ENCODE measurements at regions not wholly inside any gene's neighbourhood (a gene's known extent, or its start where the extent isn't known, plus 50 kb on each side); places are given as distances from the start of the nearest gene placed in this dataset.
"Not testable (repeated sequence)": the region's sequence is repeated elsewhere in the genome, so short reads cannot be mapped to it uniquely, and the experiment has no call there.

- intact Hi-C loops (cut with micrococcal nuclease) = no loop called here
- no peaks in the 10 kb centered on the region for H3K4me1 Mint-ChIP-seq (ENCODE audit: low read depth)
- no peak overlapping the region for H3K27ac Mint-ChIP-seq
- H3K9me3 Mint-ChIP-seq = peaks cover 9% of the 10 kb centered on the region
- no peaks in the 10 kb centered on the region for H3K36me3 Mint-ChIP-seq (ENCODE audit: low read depth)
- no peaks in the 10 kb centered on the region for H3K27me3 Mint-ChIP-seq (ENCODE audit: low read depth)
- DNase-seq (ENCODE audit: low spot score) = no peak
- H3K4me3 Mint-ChIP-seq (ENCODE audit: low read depth) = no peak overlapping the region
Measured at GRCh38 chr5:2833556-2833955, 82.1 kb upstream of the IRX2 start.

GRCh38 chr5:2832394-2832793, 80.9 kb upstream of the IRX2 start:
- Mint-ChIP-seq H3K36me3 (ENCODE audit: low read depth) (no peaks in the 10 kb centered on the region), H3K27me3 (ENCODE audit: low read depth) (no peaks in the 10 kb centered on the region), H3K4me3 (ENCODE audit: low read depth) (no peak overlapping the region), H3K27ac (no peak overlapping the region), H3K9me3 (no peaks in the 10 kb centered on the region), H3K4me1 (ENCODE audit: low read depth) (no peaks in the 10 kb centered on the region)
- intact Hi-C loops (cut with micrococcal nuclease) = no loop called here
- no peak for DNase-seq (ENCODE audit: low spot score)

DNA sequence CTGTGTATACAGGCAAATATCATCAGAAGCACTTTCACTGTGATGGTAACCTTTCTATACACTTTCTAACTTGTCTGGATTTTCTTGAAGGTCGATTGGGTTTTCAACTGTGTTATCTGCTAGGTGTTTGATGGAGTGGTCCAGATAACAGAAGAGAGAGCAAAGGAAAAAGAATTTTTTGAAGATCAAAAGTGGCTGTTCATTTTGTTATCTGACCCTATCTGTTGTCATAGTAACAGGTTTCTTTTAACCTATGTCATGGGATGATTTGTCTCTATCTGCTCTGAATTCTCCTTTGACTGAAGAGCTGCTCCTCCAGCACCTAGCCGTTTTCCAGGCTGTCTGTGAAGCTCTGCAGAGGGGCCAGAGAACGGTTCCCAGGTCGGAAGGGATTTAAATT, 77.8 kb upstream of the IRX2 start:
- Mint-ChIP-seq H3K36me3 (ENCODE audit: low read depth) (no peaks in the 10 kb centered on the region), H3K9me3 (peaks cover 4% of the 10 kb centered on the region), H3K27me3 (ENCODE audit: low read depth) (no peaks in the 10 kb centered on the region), H3K4me3 (ENCODE audit: low read depth) (no peak overlapping the region), H3K4me1 (ENCODE audit: low read depth) (no peaks in the 10 kb centered on the region), H3K27ac (no peak overlapping the region)
- intact Hi-C loops (cut with micrococcal nuclease) = no loop called here
- no peak for DNase-seq (ENCODE audit: low spot score)

- Mint-ChIP-seq H3K36me3 (ENCODE audit: low read depth) (no peaks in the 10 kb centered on the region), H3K4me1 (ENCODE audit: low read depth) (no peaks in the 10 kb centered on the region), H3K27me3 (ENCODE audit: low read depth) (no peaks in the 10 kb centered on the region), H3K4me3 (ENCODE audit: low read depth) (no peak overlapping the region), H3K9me3 (peaks cover 4% of the 10 kb centered on the region), H3K27ac (no peak overlapping the region)
- intact Hi-C loops (cut with micrococcal nuclease) = no loop called here
- DNase-seq (ENCODE audit: low spot score) = no peak
Measured at GRCh38 chr5:2818936-2819335, 67.5 kb upstream of the IRX2 start.

GRCh38 chr5:2817031-2817603, 65.6 kb upstream of the IRX2 start:
- H3K4me1 Mint-ChIP-seq (ENCODE audit: low read depth) = no peaks in the 10 kb centered on the region
- H3K9me3 Mint-ChIP-seq = peaks cover 4% of the 10 kb centered on the region

DNA sequence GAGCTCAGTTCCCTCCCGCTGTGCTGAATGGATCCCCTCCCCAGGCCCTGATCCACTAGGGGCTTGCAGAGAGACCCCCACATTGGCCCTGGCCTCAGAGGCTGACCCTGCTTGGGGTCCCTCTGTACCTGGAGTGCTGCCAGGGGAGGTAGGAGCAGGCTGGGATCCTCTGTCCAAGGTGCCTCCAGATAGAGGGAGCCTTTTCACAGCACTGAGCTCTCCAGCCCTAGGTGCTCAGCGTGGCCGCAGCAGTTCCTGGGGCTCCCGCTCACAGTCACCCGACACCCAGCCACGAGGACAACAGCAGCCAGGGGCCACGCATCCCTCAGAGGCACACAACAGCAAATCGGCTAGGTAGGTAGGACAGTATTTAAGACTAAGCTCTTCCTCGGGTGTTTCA, 62.2 kb upstream of the IRX2 start:
- no peaks in the 10 kb centered on the region for H3K36me3 Mint-ChIP-seq (ENCODE audit: low read depth)
- H3K27me3 Mint-ChIP-seq (ENCODE audit: low read depth) = no peaks in the 10 kb centered on the region
- H3K9me3 Mint-ChIP-seq = no peaks in the 10 kb centered on the region
- no peak overlapping the region for H3K4me3 Mint-ChIP-seq (ENCODE audit: low read depth)
- DNase-seq (ENCODE audit: low spot score) = no peak
- intact Hi-C loops (cut with micrococcal nuclease) = no loop called here
- no peak overlapping the region for H3K27ac Mint-ChIP-seq
- no peaks in the 10 kb centered on the region for H3K4me1 Mint-ChIP-seq (ENCODE audit: low read depth)

More at GRCh38 chr5:2817031-2817603, 65.6 kb upstream of the IRX2 start:
- no peak overlapping the region for H3K27ac Mint-ChIP-seq
- H3K4me3 Mint-ChIP-seq (ENCODE audit: low read depth) = no peak overlapping the region
- no peaks in the 10 kb centered on the region for H3K27me3 Mint-ChIP-seq (ENCODE audit: low read depth)
- H3K36me3 Mint-ChIP-seq (ENCODE audit: low read depth) = no peaks in the 10 kb centered on the region
- intact Hi-C loops (cut with micrococcal nuclease) = no loop called here
- DNase-seq (ENCODE audit: low spot score) = no peak

DNA sequence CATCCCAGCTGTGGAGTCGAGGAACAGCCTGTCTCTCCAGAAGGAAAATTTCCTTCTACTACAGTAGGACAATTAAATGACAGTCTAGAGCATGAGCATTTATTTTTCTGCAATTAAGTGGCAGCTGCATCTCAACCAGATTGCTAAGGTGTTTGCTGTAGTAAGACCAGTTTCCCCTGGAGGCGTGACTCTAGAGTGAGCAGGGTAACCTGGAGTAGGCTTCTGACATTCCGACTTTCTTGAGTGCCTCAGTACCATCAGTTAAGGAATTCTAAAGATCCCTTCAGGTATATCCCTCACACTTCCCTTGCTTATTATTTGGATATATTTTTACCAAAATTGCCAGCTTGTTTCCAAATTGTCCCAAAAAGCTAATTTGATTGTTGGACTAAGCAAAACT, 59.2 kb upstream of the IRX2 start:
- Mint-ChIP-seq H3K36me3 (ENCODE audit: low read depth) (no peaks in the 10 kb centered on the region), H3K4me3 (ENCODE audit: low read depth) (no peak overlapping the region), H3K4me1 (ENCODE audit: low read depth) (no peaks in the 10 kb centered on the region), H3K27ac (no peak overlapping the region), H3K9me3 (peaks cover 9% of the 10 kb centered on the region), H3K27me3 (ENCODE audit: low read depth) (no peaks in the 10 kb centered on the region)
- DNase-seq (ENCODE audit: low spot score) = no peak
- intact Hi-C loops (cut with micrococcal nuclease) = no loop called here

- DNase-seq (ENCODE audit: low spot score); H3K4me1 Mint-ChIP-seq (ENCODE audit: low read depth); H3K27me3 Mint-ChIP-seq (ENCODE audit: low read depth); H3K4me3 Mint-ChIP-seq (ENCODE audit: low read depth); intact Hi-C loops (cut with micrococcal nuclease); H3K27ac Mint-ChIP-seq; H3K9me3 Mint-ChIP-seq; H3K36me3 Mint-ChIP-seq (ENCODE audit: low read depth): not testable (repeated sequence)
Measured at GRCh38 chr5:2807244-2807643, 55.8 kb upstream of the IRX2 start.

DNA sequence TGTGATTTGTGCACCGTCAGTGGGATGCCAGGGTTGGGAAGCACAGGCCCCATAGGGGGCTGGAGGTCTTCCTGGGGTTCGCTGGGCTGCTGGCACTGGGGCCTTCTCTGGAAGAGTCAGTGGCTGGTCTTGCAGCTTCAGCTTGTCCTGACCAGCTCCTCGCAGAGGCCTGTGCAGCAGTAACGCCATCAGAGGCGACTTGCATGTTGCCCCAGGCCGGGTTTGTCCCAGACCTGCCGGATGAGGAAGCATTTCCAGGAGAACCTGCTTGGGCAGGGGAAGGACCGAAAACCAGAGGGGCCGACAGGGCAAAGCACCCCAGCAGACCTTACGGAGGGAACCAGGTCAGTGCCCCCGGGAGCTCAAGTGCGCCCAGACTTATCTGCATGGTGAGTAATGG, 54.7 kb upstream of the IRX2 start:
- H3K4me1 Mint-ChIP-seq (ENCODE audit: low read depth) = no peaks in the 10 kb centered on the region
- intact Hi-C loops (cut with micrococcal nuclease) = no loop called here
- H3K4me3 Mint-ChIP-seq (ENCODE audit: low read depth) = no peak overlapping the region
- H3K27ac Mint-ChIP-seq = no peak overlapping the region
- H3K27me3 Mint-ChIP-seq (ENCODE audit: low read depth) = no peaks in the 10 kb centered on the region
- peaks cover 9% of the 10 kb centered on the region for H3K9me3 Mint-ChIP-seq
- no peak for DNase-seq (ENCODE audit: low spot score)
- no peaks in the 10 kb centered on the region for H3K36me3 Mint-ChIP-seq (ENCODE audit: low read depth)

DNA sequence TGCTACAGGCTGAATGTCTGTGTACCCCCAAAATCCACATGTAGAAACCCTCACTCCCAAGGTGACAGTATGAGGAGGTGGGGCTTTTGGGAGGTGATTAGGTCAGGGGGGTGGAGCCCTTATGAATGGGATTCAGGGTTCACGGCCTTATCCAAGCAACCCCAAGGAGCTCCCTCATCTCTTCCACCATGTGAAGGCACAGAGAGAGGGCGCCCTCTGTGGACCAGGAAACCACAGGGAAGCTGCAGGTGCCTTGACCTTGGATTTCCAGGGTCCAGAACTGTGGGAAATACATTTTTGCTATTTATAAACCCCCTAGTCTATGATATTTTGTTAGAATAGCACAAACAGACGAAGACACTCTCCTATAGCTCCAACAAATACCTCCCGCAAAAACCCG, 53.6 kb upstream of the IRX2 start:
- H3K36me3 Mint-ChIP-seq (ENCODE audit: low read depth) = no peaks in the 10 kb centered on the region
- no peak overlapping the region for H3K27ac Mint-ChIP-seq
- H3K4me3 Mint-ChIP-seq (ENCODE audit: low read depth) = no peak overlapping the region
- no peaks in the 10 kb centered on the region for H3K27me3 Mint-ChIP-seq (ENCODE audit: low read depth)
- no peaks in the 10 kb centered on the region for H3K4me1 Mint-ChIP-seq (ENCODE audit: low read depth)
- DNase-seq (ENCODE audit: low spot score) = no peak
- intact Hi-C loops (cut with micrococcal nuclease) = no loop called here
- peaks cover 9% of the 10 kb centered on the region for H3K9me3 Mint-ChIP-seq

- Mint-ChIP-seq H3K4me1 (ENCODE audit: low read depth) (no peaks in the 10 kb centered on the region), H3K4me3 (ENCODE audit: low read depth) (no peak overlapping the region), H3K27me3 (ENCODE audit: low read depth) (no peaks in the 10 kb centered on the region), H3K9me3 (peaks cover 9% of the 10 kb centered on the region), H3K36me3 (ENCODE audit: low read depth) (no peaks in the 10 kb centered on the region), H3K27ac (no peak overlapping the region)
- DNase-seq (ENCODE audit: low spot score) = no peak
- intact Hi-C loops (cut with micrococcal nuclease) = no loop called here
Measured at GRCh38 chr5:2803751-2804150, 52.3 kb upstream of the IRX2 start.

DNA sequence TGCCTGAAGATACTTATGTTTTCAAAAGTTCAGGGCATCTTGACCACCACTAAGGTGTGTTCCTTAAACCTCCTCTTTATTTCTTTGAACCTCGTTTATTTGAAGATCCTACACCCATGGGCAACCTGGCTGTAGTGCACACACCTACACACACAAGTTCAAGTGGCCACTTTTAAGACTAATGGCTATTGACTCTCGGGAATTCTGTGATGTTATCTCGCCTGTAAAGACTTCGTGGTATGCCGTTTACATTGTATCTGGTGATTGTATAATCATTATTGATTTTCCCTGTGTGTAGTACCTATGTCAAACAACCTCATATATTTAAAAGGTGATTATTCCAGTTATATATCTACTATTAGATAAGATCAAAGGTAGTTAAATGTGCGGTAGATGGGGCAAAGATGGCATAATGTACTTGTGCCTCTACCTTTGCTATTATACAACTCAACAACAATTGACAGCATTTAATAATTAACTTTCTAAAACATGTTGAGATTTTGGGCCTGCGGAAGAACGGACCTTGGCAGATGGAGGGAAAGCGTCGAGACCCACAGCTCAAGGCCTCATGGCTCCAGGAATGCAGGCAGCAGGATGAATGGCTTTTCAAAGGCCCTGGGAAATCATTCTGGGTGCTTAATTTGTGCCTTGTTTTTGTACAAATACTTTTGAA, 51.4 kb upstream of the IRX2 start:
- Mint-ChIP-seq H3K9me3 (peaks cover 5% of the 10 kb centered on the region), H3K4me3 (ENCODE audit: low read depth) (no peak overlapping the region), H3K27me3 (ENCODE audit: low read depth) (no peaks in the 10 kb centered on the region), H3K4me1 (ENCODE audit: low read depth) (no peaks in the 10 kb centered on the region), H3K27ac (no peak overlapping the region), H3K36me3 (ENCODE audit: low read depth) (no peaks in the 10 kb centered on the region)
- intact Hi-C loops (cut with micrococcal nuclease) = no loop called here
- no peak for DNase-seq (ENCODE audit: low spot score)

DNA sequence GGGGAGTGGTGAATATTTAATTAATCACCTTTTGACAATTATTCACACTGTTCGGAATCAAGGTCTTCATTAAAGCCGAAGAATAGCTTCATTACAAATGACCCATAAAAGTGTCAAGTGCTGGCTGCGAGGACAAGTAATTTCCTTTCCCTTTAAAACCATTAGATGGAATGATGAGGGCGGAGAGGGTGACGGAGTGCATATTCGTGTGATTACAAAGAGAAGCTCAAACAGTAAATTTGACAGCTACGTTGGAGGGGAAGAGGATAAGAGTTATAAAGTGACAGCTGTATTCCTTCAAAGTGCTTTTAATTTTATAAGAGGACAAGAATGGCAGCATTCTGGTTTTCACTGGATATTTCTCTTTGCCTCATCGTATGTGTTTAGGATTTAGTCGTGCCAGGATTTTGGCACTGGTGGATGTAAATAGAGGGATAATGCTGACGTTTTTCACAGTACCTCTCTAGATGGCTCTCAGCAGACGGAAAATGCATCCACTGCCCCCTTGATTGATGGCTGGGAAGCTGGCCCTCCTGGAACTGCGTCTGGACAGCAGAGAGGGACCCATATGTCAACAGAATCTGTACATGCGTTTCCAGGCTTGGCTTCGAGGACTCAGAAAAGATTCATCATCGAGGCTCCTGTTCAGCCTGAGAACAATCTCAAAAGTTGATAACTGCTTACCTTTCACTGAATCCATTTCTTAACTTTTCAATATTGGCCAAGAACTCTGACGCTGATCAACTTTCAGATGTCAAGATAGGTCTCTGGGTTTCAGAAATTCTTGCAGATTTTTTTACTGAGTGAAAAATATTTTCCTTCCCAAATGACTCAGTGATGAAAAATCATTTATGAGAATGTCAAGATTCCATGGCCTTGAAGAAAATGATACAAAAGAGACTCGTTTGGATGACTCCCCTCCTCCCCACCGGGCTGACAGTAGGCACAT, 50.4 kb upstream of the IRX2 start:
- Mint-ChIP-seq H3K9me3 (no peaks in the 10 kb centered on the region), H3K4me1 (ENCODE audit: low read depth) (no peaks in the 10 kb centered on the region), H3K4me3 (ENCODE audit: low read depth) (no peak overlapping the region), H3K36me3 (ENCODE audit: low read depth) (no peaks in the 10 kb centered on the region), H3K27me3 (ENCODE audit: low read depth) (no peaks in the 10 kb centered on the region), H3K27ac (no peak overlapping the region)
- intact Hi-C loops (cut with micrococcal nuclease) = no loop called here
- no peak for DNase-seq (ENCODE audit: low spot score)
